ENCODE measurements at regions not wholly inside any gene's neighbourhood (a gene's known extent, or its start where the extent isn't known, plus 50 kb on each side); places are given as distances from the start of the nearest gene placed in this dataset.
"Not testable (repeated sequence)": the region's sequence is repeated elsewhere in the genome, so short reads cannot be mapped to it uniquely, and the experiment has no call there.

- DNase-seq (ENCODE audit: extremely low read depth, low read depth): no peak
Observed at GRCh38 chr6:71197267-71197666, 91.3 kb upstream of the OGFRL1 start.

- no peak for DNase-seq (ENCODE audit: extremely low read depth, low read depth)
Observed at GRCh38 chr6:71197780-71198179, 90.8 kb upstream of the OGFRL1 start.

- no peak for DNase-seq (ENCODE audit: extremely low read depth, low read depth)
Observed at GRCh38 chr6:71198908-71199307, 89.7 kb upstream of the OGFRL1 start.

- no peak for DNase-seq (ENCODE audit: extremely low read depth, low read depth)
Observed at GRCh38 chr6:71199736-71200135, 88.9 kb upstream of the OGFRL1 start.

- DNase-seq (ENCODE audit: extremely low read depth, low read depth): no peak
Observed at GRCh38 chr6:71203206-71203605, 85.4 kb upstream of the OGFRL1 start.

GRCh38 chr6:71204741-71205140, 83.9 kb upstream of the OGFRL1 start:
- DNase-seq (ENCODE audit: extremely low read depth, low read depth): no peak

- DNase-seq (ENCODE audit: extremely low read depth, low read depth): no peak
Observed at GRCh38 chr6:71205336-71205956, 83.2 kb upstream of the OGFRL1 start.

GRCh38 chr6:71206089-71206488, 82.5 kb upstream of the OGFRL1 start:
- no peak for DNase-seq (ENCODE audit: extremely low read depth, low read depth)

- no peak for DNase-seq (ENCODE audit: extremely low read depth, low read depth)
Observed at GRCh38 chr6:71209206-71209605, 79.4 kb upstream of the OGFRL1 start.

GRCh38 chr6:71209626-71210025, 79.0 kb upstream of the OGFRL1 start:
- DNase-seq (ENCODE audit: extremely low read depth, low read depth): no peak

- no peak for DNase-seq (ENCODE audit: extremely low read depth, low read depth)
Observed at GRCh38 chr6:71211799-71212198, 76.8 kb upstream of the OGFRL1 start.

GRCh38 chr6:71220466-71220865, 68.1 kb upstream of the OGFRL1 start:
- no peak for DNase-seq (ENCODE audit: extremely low read depth, low read depth)

GRCh38 chr6:71222671-71223070, 65.9 kb upstream of the OGFRL1 start:
- DNase-seq (ENCODE audit: extremely low read depth, low read depth): no peak

- no peak for DNase-seq (ENCODE audit: extremely low read depth, low read depth)
Observed at GRCh38 chr6:71224011-71224410, 64.6 kb upstream of the OGFRL1 start.

- no peak for DNase-seq (ENCODE audit: extremely low read depth, low read depth)
Observed at GRCh38 chr6:71226151-71226550, 62.5 kb upstream of the OGFRL1 start.

GRCh38 chr6:71228461-71229041, 60.1 kb upstream of the OGFRL1 start:
- no peak for DNase-seq (ENCODE audit: extremely low read depth, low read depth)

- DNase-seq (ENCODE audit: extremely low read depth, low read depth): no peak
Observed at GRCh38 chr6:71229477-71229876, 59.1 kb upstream of the OGFRL1 start.

- not testable (repeated sequence) for DNase-seq (ENCODE audit: extremely low read depth, low read depth)
Observed at GRCh38 chr6:71232890-71233289, 55.7 kb upstream of the OGFRL1 start.

GRCh38 chr6:71236926-71237434, 51.6 kb upstream of the OGFRL1 start:
- no peak for DNase-seq (ENCODE audit: extremely low read depth, low read depth)

- no peak for DNase-seq (ENCODE audit: extremely low read depth, low read depth)
Observed at GRCh38 chr6:71238351-71238750, 50.3 kb upstream of the OGFRL1 start.
